PC-9 (cell line): ENCODE measurements at regions not wholly inside any gene's neighbourhood (a gene's known extent, or its start where the extent isn't known, plus 50 kb on each side); places are given as distances from the start of the nearest gene placed in this dataset.

Experiments used
- EZH2 ChIP-seq: fragments of 200-600 bp; sonication (generic); IDR thresholded peaks from 2 replicates; pipeline ENCODE4 v1.8.0; 2017; ENCODE audit warnings: antibody characterized with exemption, low read depth
- TF ChIP-seq, protein P1 (sequence below): fragments of 200-600 bp; sonication (generic); conservative IDR thresholded peaks from 2 replicates; pipeline ENCODE4 v1.6.1; 2017; ENCODE audit warnings: mixed run types, antibody characterized with exemption, mild to moderate bottlenecking, moderate library complexity

- TF ChIP-seq, protein P1, sequence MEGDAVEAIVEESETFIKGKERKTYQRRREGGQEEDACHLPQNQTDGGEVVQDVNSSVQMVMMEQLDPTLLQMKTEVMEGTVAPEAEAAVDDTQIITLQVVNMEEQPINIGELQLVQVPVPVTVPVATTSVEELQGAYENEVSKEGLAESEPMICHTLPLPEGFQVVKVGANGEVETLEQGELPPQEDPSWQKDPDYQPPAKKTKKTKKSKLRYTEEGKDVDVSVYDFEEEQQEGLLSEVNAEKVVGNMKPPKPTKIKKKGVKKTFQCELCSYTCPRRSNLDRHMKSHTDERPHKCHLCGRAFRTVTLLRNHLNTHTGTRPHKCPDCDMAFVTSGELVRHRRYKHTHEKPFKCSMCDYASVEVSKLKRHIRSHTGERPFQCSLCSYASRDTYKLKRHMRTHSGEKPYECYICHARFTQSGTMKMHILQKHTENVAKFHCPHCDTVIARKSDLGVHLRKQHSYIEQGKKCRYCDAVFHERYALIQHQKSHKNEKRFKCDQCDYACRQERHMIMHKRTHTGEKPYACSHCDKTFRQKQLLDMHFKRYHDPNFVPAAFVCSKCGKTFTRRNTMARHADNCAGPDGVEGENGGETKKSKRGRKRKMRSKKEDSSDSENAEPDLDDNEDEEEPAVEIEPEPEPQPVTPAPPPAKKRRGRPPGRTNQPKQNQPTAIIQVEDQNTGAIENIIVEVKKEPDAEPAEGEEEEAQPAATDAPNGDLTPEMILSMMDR = no peak
- no peak for TF ChIP-seq EZH2
These were observed 714.4 kb upstream of the MARCKS start for GRCh38 chr6:113142671-113143174.
